HFFc6 (cell line): ENCODE measurements at regions not wholly inside any gene's neighbourhood (a gene's known extent, or its start where the extent isn't known, plus 50 kb on each side); places are given as distances from the start of the nearest gene placed in this dataset.

Experiments
- DNase-seq: peaks from one replicate; pipeline ENCODE4 v3.0.0-alpha.2; 2018
- H3K27ac Mint-ChIP-seq: 2 replicates; pipeline ENCODE4 v1.8.0; 2020; ENCODE audit warnings: mild to moderate bottlenecking, mixed read lengths
- H3K27me3 Mint-ChIP-seq: 2 replicates; pipeline ENCODE4 v1.8.0; 2021; ENCODE audit warnings: mild to moderate bottlenecking, moderate library complexity, mixed read lengths; ENCODE audit not compliant: insufficient read depth
- H3K36me3 Mint-ChIP-seq: 2 replicates; pipeline ENCODE4 v1.8.0; 2021; ENCODE audit warnings: low read depth, mixed read lengths
- H3K4me1 Mint-ChIP-seq: 2 replicates; pipeline ENCODE4 v1.8.0; 2020; ENCODE audit warnings: low read depth, mixed read lengths
- H3K4me3 Mint-ChIP-seq: 2 replicates; pipeline ENCODE4 v1.8.0; 2020; ENCODE audit warnings: mild to moderate bottlenecking, moderate library complexity, mixed read lengths
- H3K9me3 Mint-ChIP-seq: 2 replicates; pipeline ENCODE4 v1.8.0; 2020; ENCODE audit warnings: mild to moderate bottlenecking, mixed read lengths
- CTCF ChIP-seq: fragments of 200-600 bp; sonication (generic); IDR thresholded peaks from 2 replicates; pipeline ENCODE4 v1.5.0; 2021; ENCODE audit warnings: antibody characterized with exemption, mild to moderate bottlenecking

GRCh38 chr12:59871779-59872178, 275.9 kb downstream of the SLC16A7 start:
- no peak for DNase-seq
- no peak for TF ChIP-seq CTCF
- H3K27ac Mint-ChIP-seq: no peak overlapping the region
- peaks cover 33% of the 10 kb centered on the region for H3K4me1 Mint-ChIP-seq
- no peaks in the 10 kb centered on the region; the same call in 1 of the 2 replicates for H3K9me3 Mint-ChIP-seq
- no peaks in the 10 kb centered on the region; the same call in 1 of the 2 replicates for H3K27me3 Mint-ChIP-seq
- H3K4me3 Mint-ChIP-seq: no peak overlapping the region
- 0 out of 2 replicates have a peak, but pooled peaks cover 8% of the 10 kb centered on the region for H3K36me3 Mint-ChIP-seq

GRCh38 chr12:59873136-59873535, 277.3 kb downstream of the SLC16A7 start:
- H3K4me1 Mint-ChIP-seq: peaks cover 22% of the 10 kb centered on the region
- no peaks in the 10 kb centered on the region; the same call in 1 of the 2 replicates for H3K27me3 Mint-ChIP-seq
- 0 out of 2 replicates have a peak, but pooled peaks cover 8% of the 10 kb centered on the region for H3K36me3 Mint-ChIP-seq
- no peaks in the 10 kb centered on the region; the same call in 1 of the 2 replicates for H3K9me3 Mint-ChIP-seq
- H3K4me3 Mint-ChIP-seq: no peak overlapping the region
- H3K27ac Mint-ChIP-seq: no peak overlapping the region
- no peak for DNase-seq
- no peak for TF ChIP-seq CTCF

- no peak for TF ChIP-seq CTCF
- no peak for DNase-seq
- H3K27me3 Mint-ChIP-seq: no peaks in the 10 kb centered on the region; the same call in 1 of the 2 replicates
Observed at GRCh38 chr12:59874781-59875180, 279.0 kb downstream of the SLC16A7 start.

GRCh38 chr12:59886131-59886733, 290.4 kb downstream of the SLC16A7 start:
- no peak overlapping the region for H3K4me3 Mint-ChIP-seq
- H3K27ac Mint-ChIP-seq: no peak overlapping the region
- no peak for DNase-seq
- peaks cover 5% of the 10 kb centered on the region; the same call in 1 of the 2 replicates for H3K4me1 Mint-ChIP-seq
- peaks cover 2% of the 10 kb centered on the region for H3K27me3 Mint-ChIP-seq
- H3K36me3 Mint-ChIP-seq: no peaks in the 10 kb centered on the region
- H3K9me3 Mint-ChIP-seq: peaks cover 4% of the 10 kb centered on the region
- TF ChIP-seq CTCF: no peak

More at GRCh38 chr12:59874781-59875180, 279.0 kb downstream of the SLC16A7 start:
- Mint-ChIP-seq H3K27ac (no peak overlapping the region), H3K4me1 (peaks cover 22% of the 10 kb centered on the region), H3K36me3 (0 out of 2 replicates have a peak, but pooled peaks cover 8% of the 10 kb centered on the region), H3K4me3 (no peak overlapping the region), H3K9me3 (no peaks in the 10 kb centered on the region; the same call in 1 of the 2 replicates)

- peaks cover 7% of the 10 kb centered on the region; the same call in 1 of the 2 replicates for H3K4me1 Mint-ChIP-seq
- DNase-seq: no peak
- H3K9me3 Mint-ChIP-seq: peaks cover 4% of the 10 kb centered on the region
- no peak for TF ChIP-seq CTCF
- H3K36me3 Mint-ChIP-seq: no peaks in the 10 kb centered on the region
- no peak overlapping the region for H3K4me3 Mint-ChIP-seq
- H3K27ac Mint-ChIP-seq: no peak overlapping the region
- H3K27me3 Mint-ChIP-seq: peaks cover 2% of the 10 kb centered on the region
Observed at GRCh38 chr12:59887178-59887577, 291.3 kb downstream of the SLC16A7 start.
